Neuronal stem cell (in vitro differentiated cells): ENCODE measurements at regions not wholly inside any gene's neighbourhood (a gene's known extent, or its start where the extent isn't known, plus 50 kb on each side); places are given as distances from the start of the nearest gene placed in this dataset.
A peak's percentile ranks its signal among the peaks of the same experiment; 100 is the strongest.

Experiments
- DNase-seq: peaks from one replicate; pipeline ENCODE4 v3.0.0-alpha.2; 2013; ENCODE audit warnings: low spot score
- H2AFZ ChIP-seq: one replicate; pipeline ENCODE4 v1.6.1; 2013; ENCODE audit warnings: mild to moderate bottlenecking, low read length, inconsistent platforms
- H2AK5ac ChIP-seq: 2 replicates; pipeline ENCODE4 v1.6.1; 2013; ENCODE audit warnings: low read depth, mild to moderate bottlenecking, inconsistent platforms, low read length, moderate library complexity, mixed read lengths
- H2BK120ac ChIP-seq: 2 replicates; pipeline ENCODE4 v1.6.1; 2013; ENCODE audit warnings: low read depth, mild to moderate bottlenecking, inconsistent platforms, low read length, moderate library complexity, mixed read lengths
- H2BK12ac ChIP-seq: one replicate; pipeline ENCODE4 v1.6.1; 2013; ENCODE audit warnings: low read length, inconsistent platforms
- H2BK15ac ChIP-seq: 2 replicates; pipeline ENCODE4 v1.6.1; 2013; ENCODE audit warnings: mild to moderate bottlenecking, low read length, inconsistent platforms, mixed read lengths
- H2BK5ac ChIP-seq: one replicate; pipeline ENCODE4 v1.6.1; 2013; ENCODE audit warnings: inconsistent platforms, mild to moderate bottlenecking, low read length, moderate library complexity
- H3K14ac ChIP-seq: one replicate; pipeline ENCODE4 v1.6.1; 2013; ENCODE audit warnings: low read length, inconsistent platforms
- H3K18ac ChIP-seq: 2 replicates; pipeline ENCODE4 v1.6.1; 2013; ENCODE audit warnings: low read length, inconsistent platforms
- H3K23ac ChIP-seq: 2 replicates; pipeline ENCODE4 v1.6.1; 2013; ENCODE audit warnings: low read depth, mild to moderate bottlenecking, mixed read lengths, low read length, inconsistent platforms; ENCODE audit not compliant: poor library complexity
- H3K27ac ChIP-seq: replicated peaks from 3 replicates; pipeline ENCODE4 v1.5.1; 2013; ENCODE audit warnings: low read length, inconsistent platforms
- H3K27me3 ChIP-seq, 3 experiments: 2 replicates each; pipeline ENCODE4 v1.6.1; 2013; ENCODE audit warnings: low read length in 3 of 3, mild to moderate bottlenecking in 2 of 3, inconsistent platforms in 1 of 3, low read depth in 1 of 3, mixed read lengths in 1 of 3, moderate library complexity in 1 of 3; ENCODE audit not compliant: control insufficient read depth in 3 of 3, insufficient read depth in 3 of 3
- H3K36me3 ChIP-seq, 2 donors: replicated peaks in 1 of 2; 2 replicates each; pipeline ENCODE4 v1.6.1; 2013; ENCODE audit warnings: low read length in 2 of 2; ENCODE audit not compliant: control insufficient read depth in 2 of 2, insufficient read depth in 2 of 2
- H3K4ac ChIP-seq: 2 replicates; pipeline ENCODE4 v1.6.1; 2013; ENCODE audit warnings: inconsistent platforms, mild to moderate bottlenecking, low read length, moderate library complexity
- H3K4me1 ChIP-seq, 2 donors: 1 replicate in 1 of 2; 2 replicates in 1 of 2; pipeline ENCODE4 v1.6.1; 2013; ENCODE audit warnings: low read length in 2 of 2, low read depth in 1 of 2; ENCODE audit not compliant: control insufficient read depth in 2 of 2, insufficient read depth in 1 of 2
- H3K4me2 ChIP-seq: one replicate; pipeline ENCODE4 v1.6.1; 2013; ENCODE audit warnings: mild to moderate bottlenecking, low read length, inconsistent platforms; ENCODE audit not compliant: insufficient read depth, poor library complexity, severe bottlenecking
- H3K4me3 ChIP-seq, 2 donors: 2 replicates each; pipeline ENCODE4 v1.5.1; 2013; ENCODE audit warnings: low read length in 2 of 2, mild to moderate bottlenecking in 2 of 2, inconsistent platforms in 1 of 2, moderate library complexity in 1 of 2
- H3K79me1 ChIP-seq: one replicate; pipeline ENCODE4 v1.6.1; 2013; ENCODE audit warnings: low read depth, mild to moderate bottlenecking, inconsistent platforms, low read length, moderate library complexity
- H3K9ac ChIP-seq: one replicate; pipeline ENCODE4 v1.6.1; 2013; ENCODE audit warnings: mild to moderate bottlenecking, low read depth, low read length, inconsistent platforms; ENCODE audit not compliant: poor library complexity
- H3K9me3 ChIP-seq, 2 donors: replicated peaks in 1 of 2; 2 replicates each; pipeline versions ENCODE3 to v1.6.1; 2013; ENCODE audit warnings: low read length in 2 of 2, mild to moderate bottlenecking in 2 of 2, inconsistent platforms in 1 of 2, low read depth in 1 of 2, mixed read lengths in 1 of 2, moderate library complexity in 1 of 2; ENCODE audit not compliant: control insufficient read depth in 2 of 2, insufficient read depth in 1 of 2
- H4K8ac ChIP-seq: one replicate; pipeline ENCODE4 v1.6.1; 2013; ENCODE audit warnings: low read depth, mild to moderate bottlenecking, inconsistent platforms, low read length, moderate library complexity
- H4K91ac ChIP-seq: one replicate; pipeline ENCODE4 v1.6.1; 2013; ENCODE audit warnings: low read length, low read depth, mild to moderate bottlenecking, inconsistent platforms; ENCODE audit not compliant: poor library complexity
- whole genome bisulfite sequencing, 2 donors: extraction: QIAGEN DNeasy Blood & Tissue Kit; methylation state at CpG; one replicate each; pipeline ENCODE4 v1.1.7; 2013; ENCODE audit warnings: missing lambda C conversion rate in 2 of 2, mixed read lengths in 1 of 2; ENCODE audit not compliant: insufficient read length in 2 of 2, insufficient replicate concordance in 1 of 2; ENCODE audit errors: extremely low coverage in 2 of 2; 5-methylcytosine and 5-hydroxymethylcytosine counted together

DNA sequence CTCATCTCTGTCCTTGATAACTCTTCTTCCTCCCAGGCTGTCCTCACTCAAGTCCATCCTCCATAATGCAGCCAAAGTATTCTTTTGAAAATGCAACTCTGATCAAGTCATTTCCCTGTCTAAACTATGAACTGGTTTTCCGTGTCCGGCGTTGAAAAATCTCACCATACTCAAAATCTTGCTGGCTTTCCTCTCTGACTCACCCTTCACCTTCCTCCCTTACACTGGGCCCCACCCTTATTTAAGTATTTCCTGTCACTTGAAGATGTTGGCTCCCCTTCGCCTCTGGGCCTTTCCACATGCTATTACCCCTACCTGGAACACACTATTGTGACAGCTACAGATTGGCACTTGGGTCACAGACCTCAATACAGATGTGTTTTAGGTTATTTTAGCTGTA is 515.6 kb downstream of the INHBA start:
- H3K4me1 ChIP-seq: no peaks in the 10 kb centered on the region
- no peak overlapping the region for H2BK15ac ChIP-seq
- H3K9me3 ChIP-seq: peaks cover 0 to 2% of the 10 kb centered on the region in 2 donors
- H4K8ac ChIP-seq: no peak overlapping the region
- H3K79me1 ChIP-seq: no peaks in the 10 kb centered on the region
- no peak overlapping the region for H2BK120ac ChIP-seq
- WGBS, 2 donors: no CpG with 5 or more reads among the region's 4 CpGs
- no peak overlapping the region for H3K4ac ChIP-seq
- H2BK12ac ChIP-seq: no peak overlapping the region
- no peak overlapping the region for H3K27ac ChIP-seq
- H3K18ac ChIP-seq: no peak overlapping the region
- H3K4me3 ChIP-seq: no peak overlapping the region
- no peaks in the 10 kb centered on the region for H3K36me3 ChIP-seq
- H3K27me3 ChIP-seq: peaks cover 0 to 2% (median 0%) of the 10 kb centered on the region in 3 experiments
- no peak overlapping the region for H3K9ac ChIP-seq
- H3K14ac ChIP-seq: no peak overlapping the region
- H3K23ac ChIP-seq: no peak overlapping the region
- DNase-seq: no peak
- no peak overlapping the region for H3K4me2 ChIP-seq
- no peak overlapping the region for H2AK5ac ChIP-seq
- no peak overlapping the region for H2BK5ac ChIP-seq
- no peak overlapping the region for H4K91ac ChIP-seq
- H2AFZ ChIP-seq: no peak overlapping the region

DNA sequence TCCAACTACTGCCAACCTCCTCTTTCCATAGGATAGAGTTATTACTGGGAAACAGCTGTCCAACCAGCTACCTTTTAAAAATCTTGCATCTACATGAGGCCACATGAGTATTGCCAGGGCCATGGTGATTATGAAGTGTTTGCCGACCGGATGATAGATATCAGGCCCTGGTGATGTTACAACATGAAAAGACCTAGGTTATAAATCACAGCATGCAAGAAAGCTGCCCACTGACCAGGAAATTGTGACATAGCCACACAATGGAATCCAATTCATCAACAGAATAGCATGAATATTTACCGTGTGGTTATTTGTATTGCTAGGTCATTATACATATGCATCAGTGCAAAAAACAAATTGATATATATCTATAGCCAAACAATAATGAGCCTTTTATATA is 517.0 kb downstream of the INHBA start:
- no peak overlapping the region for H4K91ac ChIP-seq
- no peak overlapping the region for H2BK120ac ChIP-seq
- no peak for DNase-seq
- no peaks in the 10 kb centered on the region for H3K36me3 ChIP-seq
- H3K27me3 ChIP-seq: peaks cover 0 to 2% (median 0%) of the 10 kb centered on the region in 3 experiments
- H3K9ac ChIP-seq: no peak overlapping the region
- no peak overlapping the region for H2BK15ac ChIP-seq
- no CpG with 5 or more reads among the region's 3 CpGs for WGBS, 2 donors
- no peak overlapping the region for H2BK5ac ChIP-seq
- no peak overlapping the region for H3K27ac ChIP-seq
- no peaks in the 10 kb centered on the region for H3K79me1 ChIP-seq
- peaks cover 0 to 2% of the 10 kb centered on the region in 2 donors for H3K9me3 ChIP-seq
- no peak overlapping the region for H3K14ac ChIP-seq
- H3K4me1 ChIP-seq: no peaks in the 10 kb centered on the region
- no peak overlapping the region for H3K4me2 ChIP-seq
- no peak overlapping the region for H2BK12ac ChIP-seq
- no peak overlapping the region for H3K18ac ChIP-seq
- no peak overlapping the region for H3K4ac ChIP-seq
- H2AFZ ChIP-seq: no peak overlapping the region
- no peak overlapping the region for H2AK5ac ChIP-seq
- no peak overlapping the region for H3K4me3 ChIP-seq
- H4K8ac ChIP-seq: no peak overlapping the region
- no peak overlapping the region for H3K23ac ChIP-seq

DNA sequence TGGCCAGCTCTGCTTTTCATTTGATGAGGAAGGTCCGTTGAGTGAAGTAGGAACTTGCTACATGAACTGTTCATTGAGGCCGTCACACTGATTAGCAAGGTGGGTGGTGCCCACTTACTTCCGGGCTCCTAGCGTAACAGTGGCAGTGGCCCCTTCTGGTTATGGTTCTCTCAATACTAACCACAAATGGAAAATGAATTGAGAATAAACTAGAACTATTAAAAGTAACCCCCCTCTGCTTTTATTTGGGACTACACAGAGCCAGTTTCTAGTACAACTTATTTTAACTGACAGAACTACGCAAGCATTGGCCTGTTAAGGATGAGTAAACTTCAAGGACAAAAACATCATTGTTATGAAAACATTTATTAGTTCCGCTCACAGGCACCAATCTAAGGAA is 519.1 kb downstream of the INHBA start:
- H3K9ac ChIP-seq: no peak overlapping the region
- no peak overlapping the region for H2BK15ac ChIP-seq
- no peaks in the 10 kb centered on the region for H3K9me3 ChIP-seq
- H3K18ac ChIP-seq: peak overlapping the region; percentile 38
- no peak for DNase-seq
- no peak overlapping the region for H3K4me2 ChIP-seq
- H2AFZ ChIP-seq: no peak overlapping the region
- no peak overlapping the region for H3K23ac ChIP-seq
- no peak overlapping the region for H2BK12ac ChIP-seq
- no peak overlapping the region for H4K91ac ChIP-seq
- H3K27ac ChIP-seq: no peak overlapping the region
- no peak overlapping the region for H3K4me3 ChIP-seq
- no peak overlapping the region for H2BK5ac ChIP-seq
- whole genome bisulfite sequencing, 2 donors: no CpG with 5 or more reads among the region's 6 CpGs
- no peaks in the 10 kb centered on the region for H3K4me1 ChIP-seq
- H3K27me3 ChIP-seq: peaks cover 0 to 2% (median 0%) of the 10 kb centered on the region in 3 experiments
- no peaks in the 10 kb centered on the region for H3K79me1 ChIP-seq
- no peaks in the 10 kb centered on the region for H3K36me3 ChIP-seq
- H3K14ac ChIP-seq: no peak overlapping the region
- H4K8ac ChIP-seq: no peak overlapping the region
- no peak overlapping the region for H3K4ac ChIP-seq
- no peak overlapping the region for H2BK120ac ChIP-seq
- no peak overlapping the region for H2AK5ac ChIP-seq

DNA sequence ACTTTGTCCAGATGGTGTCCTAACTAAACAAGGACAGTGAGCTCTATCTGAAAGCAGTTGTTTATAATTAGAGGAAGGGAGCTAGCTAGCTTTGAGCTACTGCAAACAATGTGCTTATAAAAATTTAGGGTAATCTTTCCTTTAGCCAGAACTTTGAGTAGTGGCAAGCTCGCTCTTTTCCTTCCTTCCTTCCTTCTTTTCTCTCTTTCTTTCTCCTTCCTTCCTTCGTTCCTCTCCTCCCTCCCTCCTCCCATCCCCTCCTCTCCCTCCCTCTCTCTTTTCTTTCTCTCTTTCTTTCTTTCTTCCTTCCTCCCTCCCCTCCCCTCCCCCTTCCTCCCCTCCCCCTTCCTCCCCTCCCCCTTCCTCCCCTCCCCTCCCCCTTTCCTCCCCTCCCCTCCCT is 520.1 kb downstream of the INHBA start:
- Histone ChIP-seq H3K23ac (no peak overlapping the region), H3K36me3 (no peaks in the 10 kb centered on the region), H2AK5ac (no peak overlapping the region), H3K14ac (no peak overlapping the region), H2BK120ac (no peak overlapping the region), H3K27ac (no peak overlapping the region), H2BK5ac (no peak overlapping the region), H2BK12ac (no peak overlapping the region), H3K4ac (no peak overlapping the region), H3K4me3 (no peak overlapping the region), H4K8ac (no peak overlapping the region), H3K79me1 (no peaks in the 10 kb centered on the region), H3K18ac (no peak overlapping the region), H2AFZ (no peak overlapping the region), H3K4me2 (no peak overlapping the region), H3K4me1 (no peaks in the 10 kb centered on the region), H4K91ac (no peak overlapping the region), H3K9me3 (no peaks in the 10 kb centered on the region), H2BK15ac (no peak overlapping the region), H3K27me3 (peaks cover 0 to 2% (median 0%) of the 10 kb centered on the region in 3 experiments), H3K9ac (no peak overlapping the region)
- DNase-seq: no peak
- WGBS, 2 donors: no CpG with 5 or more reads among the region's 2 CpGs
